ENCODE measurements at regions not wholly inside any gene's neighbourhood (a gene's known extent, or its start where the extent isn't known, plus 50 kb on each side); places are given as distances from the start of the nearest gene placed in this dataset.
"Not testable (repeated sequence)": the region's sequence is repeated elsewhere in the genome, so short reads cannot be mapped to it uniquely, and the experiment has no call there.

DNA sequence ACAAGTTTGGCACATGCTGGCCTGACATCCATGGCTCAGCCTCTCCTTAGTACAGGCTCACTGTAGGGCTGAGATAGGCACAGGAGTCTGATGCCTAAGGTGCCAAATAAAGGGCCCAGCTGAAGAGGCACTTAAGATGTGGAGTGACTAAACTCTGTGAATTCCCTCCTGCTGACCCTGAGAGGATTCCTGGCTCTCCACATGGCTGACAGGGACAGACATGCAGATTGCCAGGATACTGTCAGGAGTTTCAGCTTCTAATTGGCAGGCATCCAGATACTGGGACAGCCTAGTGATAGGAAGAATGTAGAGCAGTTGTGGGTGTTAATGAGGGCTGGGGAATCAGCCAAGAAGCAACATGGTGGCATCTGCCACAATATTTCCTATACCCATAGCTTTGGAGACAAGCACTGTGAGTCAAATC lies 558.7 kb downstream of the INSC start:
- H3K27me3 ChIP-seq, result no peaks in the 10 kb centered on the region
- H3K4me1 ChIP-seq, result no peaks in the 10 kb centered on the region
- H3K4me3 ChIP-seq (ENCODE audit: low read depth, low read length), result no peak overlapping the region
- TF ChIP-seq, protein P1, sequence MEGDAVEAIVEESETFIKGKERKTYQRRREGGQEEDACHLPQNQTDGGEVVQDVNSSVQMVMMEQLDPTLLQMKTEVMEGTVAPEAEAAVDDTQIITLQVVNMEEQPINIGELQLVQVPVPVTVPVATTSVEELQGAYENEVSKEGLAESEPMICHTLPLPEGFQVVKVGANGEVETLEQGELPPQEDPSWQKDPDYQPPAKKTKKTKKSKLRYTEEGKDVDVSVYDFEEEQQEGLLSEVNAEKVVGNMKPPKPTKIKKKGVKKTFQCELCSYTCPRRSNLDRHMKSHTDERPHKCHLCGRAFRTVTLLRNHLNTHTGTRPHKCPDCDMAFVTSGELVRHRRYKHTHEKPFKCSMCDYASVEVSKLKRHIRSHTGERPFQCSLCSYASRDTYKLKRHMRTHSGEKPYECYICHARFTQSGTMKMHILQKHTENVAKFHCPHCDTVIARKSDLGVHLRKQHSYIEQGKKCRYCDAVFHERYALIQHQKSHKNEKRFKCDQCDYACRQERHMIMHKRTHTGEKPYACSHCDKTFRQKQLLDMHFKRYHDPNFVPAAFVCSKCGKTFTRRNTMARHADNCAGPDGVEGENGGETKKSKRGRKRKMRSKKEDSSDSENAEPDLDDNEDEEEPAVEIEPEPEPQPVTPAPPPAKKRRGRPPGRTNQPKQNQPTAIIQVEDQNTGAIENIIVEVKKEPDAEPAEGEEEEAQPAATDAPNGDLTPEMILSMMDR (IDR thresholded peaks at IDR 0.05; ENCODE audit: low read depth, low read length), result no peak
- H3K36me3 ChIP-seq, result no peaks in the 10 kb centered on the region
- no peaks in the 10 kb centered on the region for H3K9me3 ChIP-seq
- no peak for DNase-seq

DNA sequence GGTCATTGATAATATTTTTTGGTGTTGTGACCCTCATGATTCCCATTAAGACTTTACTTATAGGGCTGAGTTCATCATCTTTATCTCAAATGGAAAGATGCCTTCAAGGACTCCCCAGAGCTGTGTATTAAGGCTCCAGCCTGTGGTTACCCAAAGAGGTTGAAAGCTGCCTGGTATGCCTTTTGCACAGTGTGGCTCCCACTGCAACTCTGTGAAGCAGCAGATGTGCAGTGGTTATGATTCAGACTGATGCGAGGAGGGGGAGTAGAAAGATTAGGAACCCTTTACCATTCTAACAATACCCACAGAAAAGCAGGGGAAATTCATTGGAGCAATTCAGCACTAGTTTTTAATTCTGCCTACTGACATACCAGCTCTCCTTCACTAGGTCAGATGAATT lies 560.0 kb downstream of the INSC start:
- Histone ChIP-seq H3K36me3 (no peaks in the 10 kb centered on the region), H3K27me3 (no peaks in the 10 kb centered on the region), H3K4me3 (ENCODE audit: low read depth, low read length) (no peak overlapping the region), H3K9me3 (no peaks in the 10 kb centered on the region), H3K4me1 (no peaks in the 10 kb centered on the region)
- no peak for DNase-seq
- TF ChIP-seq, protein P1 (IDR thresholded peaks at IDR 0.05; ENCODE audit: low read depth, low read length), result no peak

DNA sequence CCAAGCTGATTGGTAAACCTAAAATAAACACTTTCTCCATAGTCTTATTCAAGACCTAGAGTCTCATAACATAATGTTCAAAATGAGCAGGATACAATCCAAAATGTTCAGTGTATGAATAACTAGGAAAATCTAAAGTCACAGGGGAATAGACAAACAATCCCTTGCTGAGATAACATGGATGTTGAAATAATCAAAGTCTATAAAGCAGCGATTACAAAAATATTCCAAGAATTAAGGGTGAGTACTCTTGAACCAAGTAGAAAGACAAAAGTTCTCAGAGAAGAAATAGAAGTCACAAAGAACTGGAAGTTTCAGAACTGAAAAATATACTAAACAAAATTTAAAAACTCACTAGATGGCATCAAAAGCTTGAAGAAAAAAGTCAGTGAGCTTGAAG lies 561.0 kb downstream of the INSC start:
- Histone ChIP-seq H3K4me1 (no peaks in the 10 kb centered on the region), H3K4me3 (ENCODE audit: low read depth, low read length) (no peak overlapping the region), H3K36me3 (no peaks in the 10 kb centered on the region), H3K27me3 (no peaks in the 10 kb centered on the region), H3K9me3 (no peaks in the 10 kb centered on the region)
- DNase-seq, result no peak
- TF ChIP-seq, protein P1 (IDR thresholded peaks at IDR 0.05; ENCODE audit: low read depth, low read length), result no peak

DNA sequence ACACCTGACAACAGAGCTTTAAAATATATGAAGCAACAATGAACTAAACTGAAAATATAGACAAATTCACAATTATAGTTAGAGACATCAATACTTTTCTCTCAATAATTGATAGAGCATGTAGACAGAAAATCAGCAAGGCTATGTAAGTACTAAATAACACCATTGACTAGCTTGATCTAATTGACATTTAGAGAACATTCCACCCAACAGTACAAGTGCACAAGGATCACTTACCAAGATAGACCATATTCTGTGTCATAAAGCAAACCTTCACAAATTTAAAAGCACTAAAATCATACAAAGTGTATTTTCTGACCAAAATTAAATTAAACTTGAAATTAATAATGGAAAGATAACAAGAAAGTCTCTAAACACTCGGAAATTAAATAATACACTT lies 562.5 kb downstream of the INSC start:
- DNase-seq, result no peak
- Histone ChIP-seq H3K9me3 (no peaks in the 10 kb centered on the region), H3K27me3 (no peaks in the 10 kb centered on the region), H3K36me3 (no peaks in the 10 kb centered on the region), H3K4me1 (no peaks in the 10 kb centered on the region), H3K4me3 (ENCODE audit: low read depth, low read length) (no peak overlapping the region)
- TF ChIP-seq, protein P1 (IDR thresholded peaks at IDR 0.05; ENCODE audit: low read depth, low read length), result no peak

DNA sequence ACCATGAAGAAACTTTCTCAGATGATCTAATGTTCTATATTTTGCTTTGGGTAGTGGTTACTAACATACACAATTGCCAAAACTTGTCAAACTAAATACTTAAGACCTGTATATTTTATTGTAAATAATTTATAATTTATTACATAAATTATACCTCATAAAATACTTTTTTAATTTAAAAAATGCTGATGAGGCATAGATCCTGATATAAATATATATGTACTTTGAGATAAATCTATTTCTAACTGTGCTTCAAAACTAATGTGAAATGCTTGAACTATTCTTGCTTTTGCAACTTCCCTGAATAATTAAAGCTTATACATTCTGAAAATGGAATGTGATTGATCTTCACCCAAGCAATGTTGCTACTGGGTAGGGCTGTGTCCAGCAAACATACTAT lies 568.8 kb downstream of the INSC start:
- TF ChIP-seq, protein P1 (IDR thresholded peaks at IDR 0.05; ENCODE audit: low read depth, low read length), result no peak
- Histone ChIP-seq H3K27me3 (no peaks in the 10 kb centered on the region), H3K4me3 (ENCODE audit: low read depth, low read length) (no peak overlapping the region), H3K36me3 (no peaks in the 10 kb centered on the region), H3K9me3 (no peaks in the 10 kb centered on the region), H3K4me1 (no peaks in the 10 kb centered on the region)
- no peak for DNase-seq

DNA sequence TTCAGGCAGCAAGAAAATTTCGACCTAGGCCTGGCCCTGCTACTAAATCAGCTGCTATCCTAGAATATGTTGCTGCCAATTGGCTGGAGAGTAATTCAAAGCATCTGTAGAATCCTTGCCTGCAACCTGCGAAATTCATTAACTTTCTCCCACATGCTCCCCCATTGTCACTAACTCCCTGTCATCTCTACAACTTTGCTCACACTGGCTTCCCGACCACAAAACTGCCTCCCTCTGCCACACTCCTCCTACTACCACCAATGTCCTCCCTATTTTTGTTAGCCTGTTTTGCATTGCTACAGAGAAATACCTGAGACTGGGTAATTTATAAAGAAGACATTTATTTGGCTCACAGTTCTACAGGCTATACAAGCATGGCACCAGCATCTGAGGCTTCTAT lies 570.6 kb downstream of the INSC start:
- Histone ChIP-seq H3K27me3 (no peaks in the 10 kb centered on the region), H3K36me3 (no peaks in the 10 kb centered on the region), H3K9me3 (no peaks in the 10 kb centered on the region), H3K4me3 (ENCODE audit: low read depth, low read length) (no peak overlapping the region), H3K4me1 (no peaks in the 10 kb centered on the region)
- DNase-seq, result no peak
- TF ChIP-seq, protein P1 (IDR thresholded peaks at IDR 0.05; ENCODE audit: low read depth, low read length), result no peak

DNA sequence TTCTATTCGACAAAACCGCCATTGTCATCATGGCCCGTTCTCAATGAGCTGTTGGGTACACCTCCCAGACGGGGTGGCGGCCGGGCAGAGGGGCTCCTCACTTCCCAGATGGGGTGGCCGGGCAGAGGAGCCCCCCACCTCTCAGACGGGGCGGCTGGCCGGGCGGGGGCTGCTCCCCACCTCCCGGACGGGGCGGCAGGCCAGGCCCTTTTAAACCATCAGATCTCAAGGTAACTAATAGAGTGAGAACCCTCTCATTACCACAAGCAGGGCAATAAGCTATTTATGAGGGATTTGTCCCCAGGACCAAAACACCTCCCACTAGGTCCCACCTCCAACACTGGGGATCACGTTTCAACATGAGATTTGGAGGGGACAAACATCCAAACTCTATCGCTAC lies 571.5 kb downstream of the INSC start:
- not testable (repeated sequence) for H3K27me3 ChIP-seq

More for the DNA sequence above, 571.5 kb downstream of the INSC start:
- H3K9me3 ChIP-seq; H3K36me3 ChIP-seq; H3K4me1 ChIP-seq; H3K4me3 ChIP-seq (ENCODE audit: low read depth, low read length); DNase-seq: not testable (repeated sequence)

Data from BE2C (cell line).